ENCODE measurements at regions not wholly inside any gene's neighbourhood (a gene's known extent, or its start where the extent isn't known, plus 50 kb on each side); places are given as distances from the start of the nearest gene placed in this dataset.
"Not testable (repeated sequence)": the region's sequence is repeated elsewhere in the genome, so short reads cannot be mapped to it uniquely, and the experiment has no call there.

- Histone ChIP-seq H3K27me3 (ENCODE audit: insufficient read depth, low read length) (no peaks in the 10 kb centered on the region), H2AFZ (ENCODE audit: low read depth, low read length) (no peak overlapping the region), H3K9me3 (ENCODE audit: low read length) (no peaks in the 10 kb centered on the region), H3K4me1 (ENCODE audit: insufficient read depth, low read length) (no peaks in the 10 kb centered on the region), H3K4me3 (ENCODE audit: low read length) (no peak overlapping the region), H3K36me3 (ENCODE audit: insufficient read depth, low read length) (no peaks in the 10 kb centered on the region)
Measured at GRCh38 chr5:62790348-62790747, 211.7 kb downstream of the LRRC70 start.

GRCh38 chr5:62786099-62786498, 207.5 kb downstream of the LRRC70 start:
- Histone ChIP-seq H3K4me3 (ENCODE audit: low read length) (no peak overlapping the region), H3K4me1 (ENCODE audit: insufficient read depth, low read length) (no peaks in the 10 kb centered on the region), H2AFZ (ENCODE audit: low read depth, low read length) (no peak overlapping the region), H3K9me3 (ENCODE audit: low read length) (no peaks in the 10 kb centered on the region), H3K27me3 (ENCODE audit: insufficient read depth, low read length) (no peaks in the 10 kb centered on the region), H3K36me3 (ENCODE audit: insufficient read depth, low read length) (no peaks in the 10 kb centered on the region)

GRCh38 chr5:62785588-62785987, 207.0 kb downstream of the LRRC70 start:
- H3K4me3 ChIP-seq (ENCODE audit: low read length), result no peak overlapping the region
- H3K4me1 ChIP-seq (ENCODE audit: insufficient read depth, low read length), result no peaks in the 10 kb centered on the region

GRCh38 chr5:62783374-62784057, 204.9 kb downstream of the LRRC70 start:
- Histone ChIP-seq H3K4me3 (ENCODE audit: low read length) (no peak overlapping the region), H3K9me3 (ENCODE audit: low read length) (no peaks in the 10 kb centered on the region), H2AFZ (ENCODE audit: low read depth, low read length) (no peak overlapping the region), H3K4me1 (ENCODE audit: insufficient read depth, low read length) (no peaks in the 10 kb centered on the region), H3K36me3 (ENCODE audit: insufficient read depth, low read length) (no peaks in the 10 kb centered on the region), H3K27me3 (ENCODE audit: insufficient read depth, low read length) (no peaks in the 10 kb centered on the region)

More at GRCh38 chr5:62785588-62785987, 207.0 kb downstream of the LRRC70 start:
- Histone ChIP-seq H3K9me3 (ENCODE audit: low read length) (no peaks in the 10 kb centered on the region), H3K27me3 (ENCODE audit: insufficient read depth, low read length) (no peaks in the 10 kb centered on the region), H2AFZ (ENCODE audit: low read depth, low read length) (no peak overlapping the region), H3K36me3 (ENCODE audit: insufficient read depth, low read length) (no peaks in the 10 kb centered on the region)

GRCh38 chr5:62780888-62781287, 202.3 kb downstream of the LRRC70 start:
- Histone ChIP-seq H3K9me3 (ENCODE audit: low read length) (no peaks in the 10 kb centered on the region), H2AFZ (ENCODE audit: low read depth, low read length) (no peak overlapping the region), H3K4me1 (ENCODE audit: insufficient read depth, low read length) (no peaks in the 10 kb centered on the region), H3K36me3 (ENCODE audit: insufficient read depth, low read length) (no peaks in the 10 kb centered on the region), H3K4me3 (ENCODE audit: low read length) (no peak overlapping the region), H3K27me3 (ENCODE audit: insufficient read depth, low read length) (no peaks in the 10 kb centered on the region)

GRCh38 chr5:62780230-62780629, 201.6 kb downstream of the LRRC70 start:
- H3K36me3 ChIP-seq (ENCODE audit: insufficient read depth, low read length), result no peaks in the 10 kb centered on the region
- no peaks in the 10 kb centered on the region for H3K4me1 ChIP-seq (ENCODE audit: insufficient read depth, low read length)
- no peaks in the 10 kb centered on the region for H3K27me3 ChIP-seq (ENCODE audit: insufficient read depth, low read length)
- no peak overlapping the region for H3K4me3 ChIP-seq (ENCODE audit: low read length)
- H2AFZ ChIP-seq (ENCODE audit: low read depth, low read length), result no peak overlapping the region
- H3K9me3 ChIP-seq (ENCODE audit: low read length), result no peaks in the 10 kb centered on the region

- H3K27me3 ChIP-seq (ENCODE audit: insufficient read depth, low read length), result no peaks in the 10 kb centered on the region
Measured at GRCh38 chr5:62779010-62779422, 200.4 kb downstream of the LRRC70 start.

GRCh38 chr5:62778316-62779009, 199.8 kb downstream of the LRRC70 start:
- H3K9me3 ChIP-seq (ENCODE audit: low read length), result no peaks in the 10 kb centered on the region
- H2AFZ ChIP-seq (ENCODE audit: low read depth, low read length), result no peak overlapping the region
- no peaks in the 10 kb centered on the region for H3K36me3 ChIP-seq (ENCODE audit: insufficient read depth, low read length)
- H3K4me1 ChIP-seq (ENCODE audit: insufficient read depth, low read length), result no peaks in the 10 kb centered on the region
- H3K4me3 ChIP-seq (ENCODE audit: low read length), result no peak overlapping the region
- no peaks in the 10 kb centered on the region for H3K27me3 ChIP-seq (ENCODE audit: insufficient read depth, low read length)

More at GRCh38 chr5:62779010-62779422, 200.4 kb downstream of the LRRC70 start:
- Histone ChIP-seq H3K4me1 (ENCODE audit: insufficient read depth, low read length) (no peaks in the 10 kb centered on the region), H3K4me3 (ENCODE audit: low read length) (no peak overlapping the region), H2AFZ (ENCODE audit: low read depth, low read length) (no peak overlapping the region), H3K9me3 (ENCODE audit: low read length) (no peaks in the 10 kb centered on the region), H3K36me3 (ENCODE audit: insufficient read depth, low read length) (no peaks in the 10 kb centered on the region)

GRCh38 chr5:62777081-62777480, 198.5 kb downstream of the LRRC70 start:
- not testable (repeated sequence) for H2AFZ ChIP-seq (ENCODE audit: low read depth, low read length); H3K4me1 ChIP-seq (ENCODE audit: insufficient read depth, low read length)

GRCh38 chr5:62776592-62776991, 198.0 kb downstream of the LRRC70 start:
- not testable (repeated sequence) for H2AFZ ChIP-seq (ENCODE audit: low read depth, low read length); H3K4me3 ChIP-seq (ENCODE audit: low read length); H3K27me3 ChIP-seq (ENCODE audit: insufficient read depth, low read length); H3K4me1 ChIP-seq (ENCODE audit: insufficient read depth, low read length); H3K36me3 ChIP-seq (ENCODE audit: insufficient read depth, low read length); H3K9me3 ChIP-seq (ENCODE audit: low read length)

More at GRCh38 chr5:62777081-62777480, 198.5 kb downstream of the LRRC70 start:
- H3K4me3 ChIP-seq (ENCODE audit: low read length); H3K36me3 ChIP-seq (ENCODE audit: insufficient read depth, low read length); H3K9me3 ChIP-seq (ENCODE audit: low read length); H3K27me3 ChIP-seq (ENCODE audit: insufficient read depth, low read length): not testable (repeated sequence)

GRCh38 chr5:62773460-62773859, 194.8 kb downstream of the LRRC70 start:
- Histone ChIP-seq H2AFZ (ENCODE audit: low read depth, low read length) (no peak overlapping the region), H3K4me3 (ENCODE audit: low read length) (no peak overlapping the region), H3K36me3 (ENCODE audit: insufficient read depth, low read length) (no peaks in the 10 kb centered on the region), H3K27me3 (ENCODE audit: insufficient read depth, low read length) (no peaks in the 10 kb centered on the region), H3K4me1 (ENCODE audit: insufficient read depth, low read length) (no peaks in the 10 kb centered on the region), H3K9me3 (ENCODE audit: low read length) (no peaks in the 10 kb centered on the region)

- Histone ChIP-seq H3K9me3 (ENCODE audit: low read length) (no peaks in the 10 kb centered on the region), H3K36me3 (ENCODE audit: insufficient read depth, low read length) (no peaks in the 10 kb centered on the region)
Measured at GRCh38 chr5:62771341-62771740, 192.7 kb downstream of the LRRC70 start.

GRCh38 chr5:62767650-62768049, 189.0 kb downstream of the LRRC70 start:
- no peak overlapping the region for H3K4me3 ChIP-seq (ENCODE audit: low read length)
- H3K9me3 ChIP-seq (ENCODE audit: low read length), result no peaks in the 10 kb centered on the region
- H3K4me1 ChIP-seq (ENCODE audit: insufficient read depth, low read length), result no peaks in the 10 kb centered on the region
- no peaks in the 10 kb centered on the region for H3K36me3 ChIP-seq (ENCODE audit: insufficient read depth, low read length)
- no peak overlapping the region for H2AFZ ChIP-seq (ENCODE audit: low read depth, low read length)
- H3K27me3 ChIP-seq (ENCODE audit: insufficient read depth, low read length), result no peaks in the 10 kb centered on the region

More at GRCh38 chr5:62771341-62771740, 192.7 kb downstream of the LRRC70 start:
- H3K4me3 ChIP-seq (ENCODE audit: low read length), result no peak overlapping the region
- no peaks in the 10 kb centered on the region for H3K4me1 ChIP-seq (ENCODE audit: insufficient read depth, low read length)
- no peak overlapping the region for H2AFZ ChIP-seq (ENCODE audit: low read depth, low read length)
- H3K27me3 ChIP-seq (ENCODE audit: insufficient read depth, low read length), result no peaks in the 10 kb centered on the region

Data from neuron (in vitro differentiated cells).